ENCODE measurements at regions not wholly inside any gene's neighbourhood (a gene's known extent, or its start where the extent isn't known, plus 50 kb on each side); places are given as distances from the start of the nearest gene placed in this dataset.

DNA sequence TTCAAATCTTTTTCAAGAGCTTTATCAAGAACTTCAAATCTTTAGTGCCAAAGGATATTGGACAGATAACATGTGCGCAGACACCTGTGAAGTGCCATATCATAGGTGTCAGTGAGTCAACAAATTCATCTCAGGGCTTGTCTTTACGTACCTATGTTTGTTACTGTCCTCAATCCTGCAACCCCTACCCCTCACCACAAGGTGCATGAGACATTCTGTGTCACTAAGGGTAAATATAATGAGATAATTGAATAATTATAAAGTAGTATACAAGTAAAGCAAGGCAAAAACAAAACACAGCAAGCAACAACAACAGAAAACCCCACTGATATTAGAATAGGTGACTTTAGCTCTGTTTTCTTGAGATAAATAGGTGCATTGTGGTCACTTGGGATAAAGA, 1495.8 kb upstream of the TMEFF2 start:
- TF ChIP-seq, protein P1, sequence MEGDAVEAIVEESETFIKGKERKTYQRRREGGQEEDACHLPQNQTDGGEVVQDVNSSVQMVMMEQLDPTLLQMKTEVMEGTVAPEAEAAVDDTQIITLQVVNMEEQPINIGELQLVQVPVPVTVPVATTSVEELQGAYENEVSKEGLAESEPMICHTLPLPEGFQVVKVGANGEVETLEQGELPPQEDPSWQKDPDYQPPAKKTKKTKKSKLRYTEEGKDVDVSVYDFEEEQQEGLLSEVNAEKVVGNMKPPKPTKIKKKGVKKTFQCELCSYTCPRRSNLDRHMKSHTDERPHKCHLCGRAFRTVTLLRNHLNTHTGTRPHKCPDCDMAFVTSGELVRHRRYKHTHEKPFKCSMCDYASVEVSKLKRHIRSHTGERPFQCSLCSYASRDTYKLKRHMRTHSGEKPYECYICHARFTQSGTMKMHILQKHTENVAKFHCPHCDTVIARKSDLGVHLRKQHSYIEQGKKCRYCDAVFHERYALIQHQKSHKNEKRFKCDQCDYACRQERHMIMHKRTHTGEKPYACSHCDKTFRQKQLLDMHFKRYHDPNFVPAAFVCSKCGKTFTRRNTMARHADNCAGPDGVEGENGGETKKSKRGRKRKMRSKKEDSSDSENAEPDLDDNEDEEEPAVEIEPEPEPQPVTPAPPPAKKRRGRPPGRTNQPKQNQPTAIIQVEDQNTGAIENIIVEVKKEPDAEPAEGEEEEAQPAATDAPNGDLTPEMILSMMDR (IDR thresholded peaks at IDR 0.05 in 4 of 5, conservative IDR thresholded peaks at IDR 0.05 in 1 of 5) = no peak
- TF ChIP-seq POLR2A (IDR thresholded peaks at IDR 0.05) = no peak
